Loucy (cell line): ENCODE measurements at regions not wholly inside any gene's neighbourhood (a gene's known extent, or its start where the extent isn't known, plus 50 kb on each side); places are given as distances from the start of the nearest gene placed in this dataset.

Experiments used
- H2AFZ ChIP-seq: fragments of 200-600 bp; sonication (generic); 2 replicates; pipeline ENCODE4 v1.6.0; 2016; ENCODE audit warnings: antibody characterized with exemption, mild to moderate bottlenecking, low read length, moderate library complexity
- H3F3A ChIP-seq: fragments of 200-600 bp; 2 replicates; pipeline ENCODE4 v1.6.0; 2016; ENCODE audit warnings: antibody characterized with exemption, low read depth, mild to moderate bottlenecking
- H3K27me3 ChIP-seq: fragments of 200-600 bp; sonication (generic); 2 replicates; pipeline ENCODE4 v1.6.1; 2014; ENCODE audit warnings: low read length, mild to moderate bottlenecking; ENCODE audit not compliant: insufficient read depth, poor library complexity, severe bottlenecking
- H3K36me3 ChIP-seq: fragments of 200-600 bp; sonication (generic); 2 replicates; pipeline ENCODE4 v1.6.1; 2016; ENCODE audit warnings: low read length; ENCODE audit not compliant: insufficient read depth
- H3K4me1 ChIP-seq: fragments of 200-600 bp; sonication (generic); 2 replicates; pipeline ENCODE4 v1.5.1; 2014; ENCODE audit warnings: low read length, mild to moderate bottlenecking; ENCODE audit not compliant: insufficient read depth, poor library complexity, severe bottlenecking
- H3K4me2 ChIP-seq: fragments of 200-600 bp; sonication (generic); 2 replicates; pipeline ENCODE4 v1.6.0; 2014; ENCODE audit warnings: antibody characterized with exemption, low read length, low read depth, mild to moderate bottlenecking; ENCODE audit not compliant: poor library complexity, severe bottlenecking
- H3K4me3 ChIP-seq: fragments of 200-600 bp; sonication (generic); 2 replicates; pipeline ENCODE4 v1.5.1; 2014; ENCODE audit warnings: low read length, mild to moderate bottlenecking, mixed read lengths; ENCODE audit not compliant: poor library complexity, severe bottlenecking
- H3K79me2 ChIP-seq: fragments of 200-600 bp; sonication (generic); 2 replicates; pipeline ENCODE4 v1.6.1; 2014; ENCODE audit warnings: low read length; ENCODE audit not compliant: insufficient read depth
- H3K9ac ChIP-seq: fragments of 200-600 bp; sonication (generic); 2 replicates; pipeline ENCODE4 v1.6.0; 2014; ENCODE audit warnings: mild to moderate bottlenecking, low read depth, low read length, moderate library complexity; ENCODE audit not compliant: poor library complexity, severe bottlenecking
- H3K9me2 ChIP-seq: fragments of 200-600 bp; sonication (generic); replicated peaks from 2 replicates; pipeline ENCODE4 v1.6.1; 2016; ENCODE audit warnings: low read depth, low read length, mixed read lengths
- H3K9me3 ChIP-seq: fragments of 200-600 bp; sonication (generic); 2 replicates; pipeline ENCODE4 v1.6.1; 2014; ENCODE audit warnings: mild to moderate bottlenecking, antibody characterized with exemption, low read length, low read depth; ENCODE audit not compliant: insufficient read depth
- H4K20me1 ChIP-seq: fragments of 200-600 bp; sonication (generic); 2 replicates; pipeline ENCODE4 v1.6.0; 2014; ENCODE audit warnings: antibody characterized with exemption, low read length, mild to moderate bottlenecking; ENCODE audit not compliant: insufficient read depth, poor library complexity, severe bottlenecking
- CTCF ChIP-seq: fragments of 200-600 bp; sonication (generic); conservative IDR thresholded peaks from 2 replicates; pipeline ENCODE4 v1.5.1; 2014; ENCODE audit warnings: mild to moderate bottlenecking, antibody characterized with exemption, low read length
- EZH2phosphoT487 ChIP-seq: fragments of 200-600 bp; IDR thresholded peaks from 2 replicates; pipeline ENCODE4 v1.6.1; 2018; ENCODE audit warnings: antibody characterized with exemption, mild to moderate bottlenecking, moderate library complexity, borderline replicate concordance

GRCh38 chr13:110978390-110978789 lies 63.5 kb upstream of the ANKRD10 start:
- Histone ChIP-seq H3K4me1 (no peaks in the 10 kb centered on the region), H4K20me1 (no peaks in the 10 kb centered on the region), H3K4me3 (no peak overlapping the region), H3K9ac (no peak overlapping the region), H3K79me2 (no peaks in the 10 kb centered on the region), H3K4me2 (no peak overlapping the region), H3K9me3 (no peaks in the 10 kb centered on the region; the same call in 1 of the 2 replicates), H3K9me2 (no peaks in the 10 kb centered on the region), H3K27me3 (no peaks in the 10 kb centered on the region), H2AFZ (no peak overlapping the region), H3F3A (no peaks in the 10 kb centered on the region), H3K36me3 (no peaks in the 10 kb centered on the region)
- no peak for TF ChIP-seq CTCF
- TF ChIP-seq EZH2phosphoT487 = no peak

GRCh38 chr13:110976785-110977184 lies 61.9 kb upstream of the ANKRD10 start:
- H3K27me3 ChIP-seq = no peaks in the 10 kb centered on the region
- no peaks in the 10 kb centered on the region for H4K20me1 ChIP-seq
- H3K9me2 ChIP-seq = no peaks in the 10 kb centered on the region

GRCh38 chr13:110973007-110973700 lies 58.3 kb upstream of the ANKRD10 start:
- no peaks in the 10 kb centered on the region for H3K9me2 ChIP-seq
- no peak for TF ChIP-seq CTCF
- no peak for TF ChIP-seq EZH2phosphoT487
- H3K9ac ChIP-seq = no peak overlapping the region
- H4K20me1 ChIP-seq = no peaks in the 10 kb centered on the region
- no peaks in the 10 kb centered on the region for H3K9me3 ChIP-seq
- no peaks in the 10 kb centered on the region for H3F3A ChIP-seq
- H3K4me2 ChIP-seq = no peak overlapping the region
- no peaks in the 10 kb centered on the region for H3K36me3 ChIP-seq
- no peaks in the 10 kb centered on the region for H3K4me1 ChIP-seq
- no peaks in the 10 kb centered on the region for H3K27me3 ChIP-seq
- H3K79me2 ChIP-seq = no peaks in the 10 kb centered on the region
- H3K4me3 ChIP-seq = no peak overlapping the region
- H2AFZ ChIP-seq = no peak overlapping the region

More at GRCh38 chr13:110976785-110977184, 61.9 kb upstream of the ANKRD10 start:
- Histone ChIP-seq H3K9me3 (no peaks in the 10 kb centered on the region; the same call in 1 of the 2 replicates), H2AFZ (no peak overlapping the region), H3K4me2 (no peak overlapping the region), H3K4me1 (no peaks in the 10 kb centered on the region), H3K4me3 (no peak overlapping the region), H3F3A (no peaks in the 10 kb centered on the region), H3K79me2 (no peaks in the 10 kb centered on the region), H3K36me3 (no peaks in the 10 kb centered on the region), H3K9ac (no peak overlapping the region)
- TF ChIP-seq CTCF (no peak), EZH2phosphoT487 (no peak)
